GM21526 (cell line): ENCODE measurements at regions not wholly inside any gene's neighbourhood (a gene's known extent, or its start where the extent isn't known, plus 50 kb on each side); places are given as distances from the start of the nearest gene placed in this dataset.

Source experiments
- ATAC-seq: cut with Tn5 transposase; IDR thresholded peaks from one replicate; pipeline ENCODE4 v1.9.1; 2021; ENCODE audit warnings: moderate library complexity; ENCODE audit not compliant: unreplicated experiment, low FRiP score

DNA sequence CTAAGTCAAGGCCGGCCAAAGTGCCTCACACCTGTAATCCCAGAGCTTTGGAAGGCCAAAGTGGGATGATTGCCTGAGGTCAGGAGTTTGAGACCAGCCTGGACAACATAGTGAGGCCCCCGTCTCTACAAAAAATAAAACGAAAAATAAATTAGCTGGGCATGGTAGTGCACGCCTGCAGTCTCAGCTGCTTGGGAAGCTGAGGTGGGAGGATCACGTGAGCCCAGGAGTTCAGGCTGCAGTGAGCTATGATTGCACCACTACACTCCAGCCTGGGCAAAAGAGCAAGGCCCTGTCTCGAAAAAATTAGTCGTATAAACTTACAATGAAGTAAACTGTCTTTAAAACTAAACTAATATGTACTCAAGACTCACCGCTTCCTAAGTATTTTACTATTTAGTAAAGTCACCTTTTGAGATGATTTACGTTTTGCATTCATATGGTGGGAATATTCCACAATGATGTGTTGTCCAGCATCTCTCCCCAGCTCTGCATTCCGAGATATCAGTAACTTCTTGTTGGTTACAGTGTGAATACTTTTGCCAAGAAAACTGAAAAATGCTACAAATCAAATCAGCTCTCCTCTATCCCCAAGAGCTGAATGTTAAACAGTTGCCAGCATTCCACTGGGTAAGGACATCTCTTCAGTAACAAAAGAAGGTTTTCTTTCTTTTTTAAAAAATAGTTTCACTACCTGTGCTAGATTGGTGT, 84.9 kb upstream of the C21orf91 start:
- no peak for ATAC-seq

DNA sequence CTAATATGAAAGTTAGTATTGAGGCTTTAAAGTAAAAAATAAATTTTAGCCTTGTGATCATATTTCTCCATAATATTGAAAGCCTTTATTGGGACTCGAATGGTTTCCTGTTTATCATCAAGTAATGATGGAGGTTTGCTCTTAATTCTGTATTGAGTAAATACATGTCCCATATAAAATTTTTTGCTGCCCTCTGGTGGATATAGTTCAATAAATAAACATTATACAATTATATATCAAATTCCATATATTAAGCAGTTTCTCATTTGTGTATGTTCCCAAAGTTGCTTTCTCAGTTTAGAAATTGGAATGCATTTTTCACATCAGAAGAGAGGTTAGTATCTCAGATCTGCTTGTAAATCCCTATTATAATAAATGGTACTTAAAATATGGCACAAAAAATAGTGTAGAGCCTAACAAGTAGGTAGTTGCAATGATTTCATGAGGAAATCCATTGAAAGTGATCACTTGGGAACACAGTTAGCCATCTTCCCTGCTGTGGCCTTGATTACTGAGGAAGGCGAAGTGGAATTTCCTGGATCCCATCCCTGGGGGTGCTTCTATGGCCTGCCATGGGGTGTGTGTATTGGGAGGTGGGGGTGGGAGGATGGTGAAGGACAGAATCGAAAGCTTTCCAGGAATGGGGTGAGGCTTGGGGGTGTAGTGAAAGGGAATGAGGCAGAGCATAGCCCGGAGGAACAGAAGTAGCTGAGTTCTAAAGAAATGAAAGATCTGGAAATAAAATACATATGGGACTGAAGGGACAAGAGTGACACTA, 84.1 kb upstream of the C21orf91 start:
- ATAC-seq, result peak; percentile 56

DNA sequence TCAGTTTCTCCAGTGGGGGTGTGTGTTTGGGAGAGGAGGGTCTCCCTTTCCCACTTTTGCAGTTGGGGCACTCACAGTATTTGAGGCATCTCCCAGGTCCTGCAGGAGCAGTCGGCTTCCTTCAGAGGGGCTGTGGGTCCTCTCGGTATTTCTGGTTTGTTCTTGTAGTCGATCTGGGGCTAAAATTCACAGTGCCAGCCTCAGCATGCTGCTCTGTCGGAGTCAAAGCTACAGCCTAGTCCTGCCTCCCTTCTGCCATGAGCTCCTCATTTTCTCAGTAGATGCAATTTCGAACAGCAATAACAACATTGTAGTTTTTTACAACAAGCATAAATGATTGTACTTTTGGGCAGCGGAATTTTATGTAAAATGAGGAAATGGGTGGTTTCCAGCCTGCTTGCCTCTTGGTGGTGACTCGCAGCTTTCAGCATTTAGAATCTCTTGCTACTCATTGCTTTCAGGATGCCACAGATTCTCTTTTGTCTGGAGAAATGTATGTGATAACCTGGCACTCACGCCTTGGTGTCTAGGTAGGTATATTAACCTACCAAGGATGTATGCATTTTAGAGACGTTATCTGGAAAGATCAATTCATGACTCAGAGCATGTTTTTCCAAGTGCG, 82.4 kb upstream of the C21orf91 start:
- ATAC-seq, result no peak

DNA sequence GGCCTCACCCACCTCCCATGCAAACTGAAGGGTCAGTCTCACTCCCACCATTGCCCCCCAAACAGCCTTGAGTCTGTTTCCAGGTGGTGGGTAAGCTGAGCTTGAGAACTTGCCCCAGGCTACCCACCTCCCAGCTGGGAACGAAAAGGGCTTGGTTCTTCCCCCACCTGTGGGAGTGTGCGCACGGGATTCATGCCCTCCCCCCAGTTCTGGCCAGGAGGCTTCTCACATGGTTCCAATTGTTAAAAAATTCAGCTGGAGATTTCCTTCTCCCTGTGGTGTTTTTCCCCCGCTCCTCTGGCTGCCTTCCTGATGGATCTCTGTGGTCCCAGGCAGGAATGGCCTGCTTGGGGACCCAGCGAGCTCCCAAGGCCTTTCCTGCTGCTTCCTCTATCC, 81.8 kb upstream of the C21orf91 start:
- no peak for ATAC-seq

DNA sequence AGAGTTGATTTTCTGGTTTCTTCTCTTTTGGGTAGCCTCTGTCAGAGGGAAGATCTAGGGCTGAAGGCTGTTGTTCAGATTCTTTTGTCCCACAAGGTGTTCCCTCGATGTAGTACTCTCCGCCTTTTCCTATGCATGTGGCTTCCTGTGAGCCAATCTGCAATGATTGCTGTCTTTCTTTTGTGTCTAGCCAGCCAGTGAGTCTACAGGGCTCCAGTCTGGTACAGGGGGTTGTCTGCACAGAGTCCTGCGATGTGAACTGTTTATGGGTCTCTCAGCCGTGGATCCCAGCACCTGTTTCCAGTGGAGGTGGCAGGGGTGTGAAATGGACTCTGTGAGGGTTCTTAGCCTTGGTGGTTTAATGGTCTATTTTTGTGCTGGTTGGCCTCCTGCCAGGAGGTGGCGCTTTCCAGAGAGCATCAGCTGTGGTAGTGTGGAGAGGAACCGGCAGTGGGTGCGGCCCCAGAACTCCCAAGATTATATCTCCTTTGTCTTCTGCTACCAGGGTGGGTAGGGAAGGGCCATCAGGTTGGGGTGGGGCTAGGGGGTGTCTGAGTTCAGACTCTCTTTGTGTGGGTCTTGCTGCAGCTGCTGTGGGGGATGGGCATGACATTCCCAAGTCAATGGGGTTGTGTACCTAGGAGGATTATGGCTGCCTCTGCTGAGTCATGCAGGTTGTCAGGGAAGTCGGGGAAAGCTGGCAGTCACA, 81.3 kb upstream of the C21orf91 start:
- ATAC-seq, result no peak

DNA sequence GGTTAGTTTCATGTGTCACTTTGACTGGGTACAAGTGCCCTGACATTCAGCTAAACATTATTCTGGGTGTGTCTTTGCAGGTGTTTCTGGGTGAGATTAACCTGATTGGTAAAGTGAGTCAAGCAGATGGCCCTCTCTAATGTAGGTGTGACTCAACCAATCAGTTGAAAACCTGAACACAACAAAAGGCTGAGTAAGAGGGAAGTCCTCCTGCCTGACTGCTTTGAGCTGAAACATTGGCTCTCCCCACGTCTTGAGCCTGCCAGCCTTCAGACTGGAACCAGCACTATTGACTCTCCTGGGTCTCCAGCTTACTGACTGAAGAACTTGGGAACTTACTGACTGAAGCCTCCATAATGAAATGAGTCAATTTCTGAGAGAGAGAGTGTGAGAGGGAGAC, 70.0 kb upstream of the C21orf91 start:
- ATAC-seq, result no peak

DNA sequence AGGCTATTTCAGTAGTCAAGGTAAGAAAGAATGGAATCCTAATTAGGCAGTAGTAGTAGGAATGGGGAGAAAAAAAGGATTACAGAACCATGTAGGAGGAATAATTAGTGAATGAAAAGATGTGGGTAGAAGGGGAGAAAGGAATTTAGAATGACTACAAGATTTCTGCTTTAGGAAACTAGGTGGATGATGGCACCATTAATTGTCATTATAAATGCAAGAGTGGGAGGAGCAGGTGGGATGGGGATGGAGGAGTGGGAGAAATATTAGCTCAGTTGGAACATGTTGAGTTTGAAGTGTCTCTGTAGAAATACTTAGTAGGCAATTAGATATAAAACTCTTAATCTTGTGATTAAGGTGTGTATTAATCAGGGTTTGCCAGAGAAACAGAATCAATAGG, 50.0 kb upstream of the C21orf91 start:
- no peak for ATAC-seq
